ENCODE measurements at regions not wholly inside any gene's neighbourhood (a gene's known extent, or its start where the extent isn't known, plus 50 kb on each side); places are given as distances from the start of the nearest gene placed in this dataset.

- no peak overlapping the region for H3K4me3 ChIP-seq (ENCODE audit: low read depth, low read length)
- no peak for TF ChIP-seq CTCF (IDR thresholded peaks at IDR 0.05; ENCODE audit: low read depth, low read length)
- no peak for DNase-seq (ENCODE audit: low read depth, low spot score)
- in situ Hi-C loops (cut with HindIII; ENCODE audit: low sequenced_read_pairs), result no loop called here
These were observed 173.3 kb upstream of the SYT13 start for GRCh38 chr11:45459491-45459890.

GRCh38 chr11:45458269-45458668 lies 172.1 kb upstream of the SYT13 start:
- no peak for DNase-seq (ENCODE audit: low read depth, low spot score)
- no peak for TF ChIP-seq CTCF (IDR thresholded peaks at IDR 0.05; ENCODE audit: low read depth, low read length)
- in situ Hi-C loops (cut with HindIII; ENCODE audit: low sequenced_read_pairs), result no loop called here
- H3K4me3 ChIP-seq (ENCODE audit: low read depth, low read length), result no peak overlapping the region

- DNase-seq (ENCODE audit: low read depth, low spot score), result peak; percentile 74
- no peak overlapping the region for H3K4me3 ChIP-seq (ENCODE audit: low read depth, low read length)
- TF ChIP-seq CTCF (IDR thresholded peaks at IDR 0.05; ENCODE audit: low read depth, low read length), result no peak
- in situ Hi-C loops (cut with HindIII; ENCODE audit: low sequenced_read_pairs), result no loop called here
These were observed 171.5 kb upstream of the SYT13 start for GRCh38 chr11:45457649-45458048.

- no peak overlapping the region for H3K4me3 ChIP-seq (ENCODE audit: low read depth, low read length)
- in situ Hi-C loops (cut with HindIII; ENCODE audit: low sequenced_read_pairs), result no loop called here
- TF ChIP-seq CTCF (IDR thresholded peaks at IDR 0.05; ENCODE audit: low read depth, low read length), result no peak
- no peak for DNase-seq (ENCODE audit: low read depth, low spot score)
These were observed 170.5 kb upstream of the SYT13 start for GRCh38 chr11:45456686-45457085.

GRCh38 chr11:45455536-45455935 lies 169.4 kb upstream of the SYT13 start:
- no peak for DNase-seq (ENCODE audit: low read depth, low spot score)
- H3K4me3 ChIP-seq (ENCODE audit: low read depth, low read length), result no peak overlapping the region
- TF ChIP-seq CTCF (IDR thresholded peaks at IDR 0.05; ENCODE audit: low read depth, low read length), result no peak
- in situ Hi-C loops (cut with HindIII; ENCODE audit: low sequenced_read_pairs), result no loop called here

GRCh38 chr11:45454917-45455401 lies 168.8 kb upstream of the SYT13 start:
- in situ Hi-C loops (cut with HindIII; ENCODE audit: low sequenced_read_pairs), result no loop called here
- no peak for TF ChIP-seq CTCF (IDR thresholded peaks at IDR 0.05; ENCODE audit: low read depth, low read length)
- no peak overlapping the region for H3K4me3 ChIP-seq (ENCODE audit: low read depth, low read length)
- DNase-seq (ENCODE audit: low read depth, low spot score), result no peak

GRCh38 chr11:45453721-45454120 lies 167.6 kb upstream of the SYT13 start:
- no peak for TF ChIP-seq CTCF (IDR thresholded peaks at IDR 0.05; ENCODE audit: low read depth, low read length)
- no peak for DNase-seq (ENCODE audit: low read depth, low spot score)
- no peak overlapping the region for H3K4me3 ChIP-seq (ENCODE audit: low read depth, low read length)
- in situ Hi-C loops (cut with HindIII; ENCODE audit: low sequenced_read_pairs), result no loop called here

All from astrocyte of the spinal cord (primary cell).